ENCODE measurements at regions not wholly inside any gene's neighbourhood (a gene's known extent, or its start where the extent isn't known, plus 50 kb on each side); places are given as distances from the start of the nearest gene placed in this dataset.

DNA sequence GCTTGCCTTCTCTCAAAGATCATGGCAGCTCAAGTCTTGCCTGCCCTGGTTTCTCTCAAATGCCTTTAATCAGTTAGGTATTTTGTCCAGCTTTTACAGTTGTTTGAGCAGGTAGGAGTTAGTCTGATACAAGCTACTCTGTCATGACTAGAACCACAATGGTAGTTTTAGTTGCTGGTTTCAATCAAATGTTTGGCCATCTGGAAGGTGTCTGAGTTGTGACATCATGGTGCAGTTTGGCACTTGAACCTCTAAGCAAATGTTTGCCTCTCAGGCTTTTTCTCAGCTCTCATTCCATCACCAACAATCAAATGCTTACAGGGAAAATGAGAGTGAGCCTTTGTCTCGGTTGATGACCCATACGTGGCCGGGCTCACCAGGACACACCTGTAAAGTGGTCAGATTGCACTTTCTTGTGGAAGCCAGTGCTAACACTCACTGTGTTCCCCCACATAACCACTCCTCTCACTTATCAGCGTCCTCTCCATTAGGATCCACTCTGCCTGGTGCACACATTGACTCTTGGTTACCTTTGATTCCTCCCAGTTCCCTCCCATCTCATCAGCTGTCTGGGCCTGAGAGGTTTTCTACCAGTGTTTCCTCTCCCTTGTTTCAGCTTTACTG is 67.5 kb downstream of the CCDC185 start:
- no peak for DNase-seq (ENCODE audit: low spot score, unreplicated experiment)

DNA sequence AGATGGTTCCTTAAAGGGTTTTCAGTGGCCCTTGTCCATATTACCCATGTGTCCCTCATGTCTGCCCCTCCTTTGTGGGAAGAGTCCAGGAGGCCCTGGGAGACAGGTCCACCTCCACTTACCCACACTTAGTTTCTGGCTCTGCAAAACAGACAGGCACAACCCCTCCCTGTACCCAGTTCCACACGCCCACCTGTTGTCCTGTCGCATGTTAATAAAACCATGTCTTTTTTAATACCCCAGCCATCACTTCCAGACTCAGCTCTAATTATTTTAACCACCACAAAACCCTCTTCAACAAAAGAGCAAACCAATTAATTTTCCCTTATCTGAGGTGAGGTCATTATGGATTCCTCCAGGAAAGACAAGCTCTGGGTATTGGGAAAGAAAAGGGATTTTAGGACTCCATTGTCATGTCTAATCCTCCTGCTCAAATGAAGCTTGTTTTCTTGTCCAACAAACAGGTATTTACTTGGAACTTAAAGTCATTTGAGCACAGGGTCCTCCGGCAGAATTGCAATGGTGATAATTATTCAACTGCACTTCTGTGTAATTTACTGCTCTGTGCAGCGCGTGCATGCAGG is 68.9 kb downstream of the CCDC185 start:
- TF ChIP-seq, protein P1, sequence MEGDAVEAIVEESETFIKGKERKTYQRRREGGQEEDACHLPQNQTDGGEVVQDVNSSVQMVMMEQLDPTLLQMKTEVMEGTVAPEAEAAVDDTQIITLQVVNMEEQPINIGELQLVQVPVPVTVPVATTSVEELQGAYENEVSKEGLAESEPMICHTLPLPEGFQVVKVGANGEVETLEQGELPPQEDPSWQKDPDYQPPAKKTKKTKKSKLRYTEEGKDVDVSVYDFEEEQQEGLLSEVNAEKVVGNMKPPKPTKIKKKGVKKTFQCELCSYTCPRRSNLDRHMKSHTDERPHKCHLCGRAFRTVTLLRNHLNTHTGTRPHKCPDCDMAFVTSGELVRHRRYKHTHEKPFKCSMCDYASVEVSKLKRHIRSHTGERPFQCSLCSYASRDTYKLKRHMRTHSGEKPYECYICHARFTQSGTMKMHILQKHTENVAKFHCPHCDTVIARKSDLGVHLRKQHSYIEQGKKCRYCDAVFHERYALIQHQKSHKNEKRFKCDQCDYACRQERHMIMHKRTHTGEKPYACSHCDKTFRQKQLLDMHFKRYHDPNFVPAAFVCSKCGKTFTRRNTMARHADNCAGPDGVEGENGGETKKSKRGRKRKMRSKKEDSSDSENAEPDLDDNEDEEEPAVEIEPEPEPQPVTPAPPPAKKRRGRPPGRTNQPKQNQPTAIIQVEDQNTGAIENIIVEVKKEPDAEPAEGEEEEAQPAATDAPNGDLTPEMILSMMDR (IDR thresholded peaks at IDR 0.05; ENCODE audit: unreplicated experiment), result no peak
- no peak for DNase-seq (ENCODE audit: low spot score, unreplicated experiment)
- Mint-ChIP-seq H3K9me3 (ENCODE audit: low read depth) (peaks cover 3% of the 10 kb centered on the region), H3K27ac (no peak overlapping the region), H3K4me1 (ENCODE audit: low read depth) (peaks cover 26% of the 10 kb centered on the region), H3K36me3 (ENCODE audit: insufficient read depth) (no peaks in the 10 kb centered on the region), H3K27me3 (peaks cover 1% of the 10 kb centered on the region), H3K4me3 (ENCODE audit: low read depth) (no peak overlapping the region)

More for the DNA sequence above, 67.5 kb downstream of the CCDC185 start:
- Mint-ChIP-seq H3K4me3 (ENCODE audit: low read depth) (no peak overlapping the region), H3K27ac (no peak overlapping the region), H3K27me3 (no peaks in the 10 kb centered on the region), H3K9me3 (ENCODE audit: low read depth) (peaks cover 3% of the 10 kb centered on the region), H3K4me1 (ENCODE audit: low read depth) (peaks cover 26% of the 10 kb centered on the region), H3K36me3 (ENCODE audit: insufficient read depth) (no peaks in the 10 kb centered on the region)
- TF ChIP-seq, protein P1 (IDR thresholded peaks at IDR 0.05; ENCODE audit: unreplicated experiment), result no peak

DNA sequence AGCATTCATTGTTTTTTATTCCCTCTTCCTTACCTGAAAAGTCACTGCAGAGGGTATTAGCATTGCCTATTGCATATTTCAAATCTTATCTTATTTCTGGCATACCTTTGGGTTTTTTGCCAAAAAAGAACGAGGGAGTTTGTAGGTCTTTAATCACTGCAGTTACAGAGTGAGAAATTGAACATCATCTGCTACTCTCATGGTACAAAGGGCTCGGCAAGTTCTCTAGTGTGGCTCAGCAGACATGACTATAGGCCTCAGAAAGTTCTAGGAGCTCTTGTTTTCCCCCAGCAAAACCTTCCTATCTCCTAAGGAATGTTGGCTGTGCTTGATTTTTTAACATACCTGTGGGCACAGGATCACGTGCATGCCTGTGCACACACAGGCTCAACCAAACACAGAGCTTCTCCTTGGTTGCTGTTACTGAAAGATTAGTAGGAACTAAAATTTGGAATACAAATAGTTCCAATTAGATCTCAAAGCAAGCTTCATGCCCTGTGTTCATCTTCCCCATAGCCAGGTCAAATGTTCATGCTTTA is 69.7 kb downstream of the CCDC185 start:
- DNase-seq (ENCODE audit: low spot score, unreplicated experiment), result no peak
- Mint-ChIP-seq H3K36me3 (ENCODE audit: insufficient read depth) (no peaks in the 10 kb centered on the region), H3K27ac (peak overlapping the region; percentile 50), H3K27me3 (peaks cover 3% of the 10 kb centered on the region), H3K4me1 (ENCODE audit: low read depth) (peaks cover 26% of the 10 kb centered on the region), H3K9me3 (ENCODE audit: low read depth) (peaks cover 3% of the 10 kb centered on the region), H3K4me3 (ENCODE audit: low read depth) (no peak overlapping the region)
- TF ChIP-seq, protein P1 (IDR thresholded peaks at IDR 0.05; ENCODE audit: unreplicated experiment), result no peak

DNA sequence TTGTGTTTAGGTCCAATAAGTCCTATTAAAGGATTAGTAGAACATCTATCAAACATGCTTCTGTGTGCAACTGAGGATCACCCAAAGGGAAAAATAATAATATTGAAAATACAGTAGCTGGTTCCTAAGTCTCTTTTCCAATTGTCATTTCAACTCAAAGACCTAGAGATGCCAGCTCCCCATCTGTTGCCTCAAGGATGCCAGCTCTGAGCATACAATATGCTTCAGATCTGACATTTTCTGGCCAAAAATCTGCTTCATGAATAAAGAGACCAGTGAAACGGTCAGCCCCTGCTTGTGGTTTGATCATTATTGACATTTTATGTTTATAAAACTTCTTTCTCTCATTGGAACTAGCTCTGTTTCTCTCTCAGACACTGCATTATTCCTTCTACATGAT is 72.9 kb downstream of the CCDC185 start:
- Mint-ChIP-seq H3K4me1 (ENCODE audit: low read depth) (peaks cover 23% of the 10 kb centered on the region), H3K27me3 (peaks cover 3% of the 10 kb centered on the region), H3K4me3 (ENCODE audit: low read depth) (no peak overlapping the region), H3K27ac (no peak overlapping the region), H3K9me3 (ENCODE audit: low read depth) (no peaks in the 10 kb centered on the region), H3K36me3 (ENCODE audit: insufficient read depth) (no peaks in the 10 kb centered on the region)
- TF ChIP-seq, protein P1 (IDR thresholded peaks at IDR 0.05; ENCODE audit: unreplicated experiment), result no peak
- DNase-seq (ENCODE audit: low spot score, unreplicated experiment), result no peak

DNA sequence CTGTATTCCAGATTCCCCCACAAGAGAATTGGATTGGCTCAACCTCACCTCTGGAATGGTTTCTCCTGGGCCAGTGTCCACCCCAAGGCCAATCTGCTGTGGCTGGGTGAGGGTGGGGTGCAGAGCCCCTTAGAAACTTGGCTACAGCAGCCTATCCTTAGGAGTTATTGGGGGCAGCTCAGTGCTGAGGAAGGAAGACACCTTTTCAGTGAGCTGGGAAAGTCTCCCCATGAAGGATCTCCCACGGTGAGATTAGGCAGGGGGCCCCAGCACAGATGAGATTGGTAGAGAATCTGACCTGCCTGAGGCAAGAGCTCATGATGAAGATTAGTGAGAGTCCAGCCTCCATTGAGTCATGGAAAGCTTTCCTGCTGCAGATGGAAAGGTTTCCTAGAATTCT is 78.4 kb downstream of the CCDC185 start:
- Mint-ChIP-seq H3K4me3 (ENCODE audit: low read depth) (no peak overlapping the region), H3K27me3 (peaks cover 20% of the 10 kb centered on the region), H3K4me1 (ENCODE audit: low read depth) (peaks cover 5% of the 10 kb centered on the region), H3K9me3 (ENCODE audit: low read depth) (no peaks in the 10 kb centered on the region), H3K27ac (no peak overlapping the region), H3K36me3 (ENCODE audit: insufficient read depth) (no peaks in the 10 kb centered on the region)
- no peak for DNase-seq (ENCODE audit: low spot score, unreplicated experiment)
- TF ChIP-seq, protein P1 (IDR thresholded peaks at IDR 0.05; ENCODE audit: unreplicated experiment), result no peak
